WTC11 (cell line): ENCODE measurements at regions not wholly inside any gene's neighbourhood (a gene's known extent, or its start where the extent isn't known, plus 50 kb on each side); places are given as distances from the start of the nearest gene placed in this dataset.

Source experiments
- ATAC-seq: fragments of 200-7000 bp; cut with Tn5 transposase; 2 replicates; pipeline ENCODE4 v1.10.0; 2021; ENCODE audit warnings: mild to moderate bottlenecking, moderate library complexity
- CTCF ChIA-PET: fragments of 300-600 bp; sonication (Branson Sonifier 250); formaldehyde crosslinking; loops from one replicate; lab custom pipeline; 2021; ENCODE audit warnings: antibody characterized with exemption; lab: Charles Lee
- POLR2A ChIA-PET: fragments of 350-600 bp; sonication (Branson Sonifier 250); formaldehyde crosslinking; loops from one replicate; lab custom pipeline; 2021; ENCODE audit warnings: antibody characterized with exemption; lab: Charles Lee
- DNase-seq: peaks from one replicate; pipeline ENCODE4 v3.0.0; 2021; ENCODE audit warnings: low spot score
- H3K27ac Mint-ChIP-seq: 2 replicates; pipeline ENCODE4 v1.8.0; 2021; ENCODE audit warnings: mixed read lengths
- H3K27me3 Mint-ChIP-seq: 2 replicates; pipeline ENCODE4 v1.8.0; 2021; ENCODE audit warnings: low read depth, mild to moderate bottlenecking, moderate library complexity, mixed read lengths
- H3K36me3 Mint-ChIP-seq: 2 replicates; pipeline ENCODE4 v1.8.0; 2021; ENCODE audit warnings: mixed read lengths
- H3K4me1 Mint-ChIP-seq: 2 replicates; pipeline ENCODE4 v1.8.0; 2022; ENCODE audit warnings: mixed read lengths
- H3K4me3 Mint-ChIP-seq: 2 replicates; pipeline ENCODE4 v1.8.0; 2021; ENCODE audit warnings: mild to moderate bottlenecking, moderate library complexity, mixed read lengths
- H3K9me3 Mint-ChIP-seq: 2 replicates; pipeline ENCODE4 v1.8.0; 2021; ENCODE audit warnings: mixed read lengths
- CBFB ChIP-seq: sonication (generic); formaldehyde crosslinking; IDR thresholded peaks from 2 replicates; pipeline ENCODE4 v1.8.1; 2022; ENCODE audit warnings: mild to moderate bottlenecking, low read depth, missing genetic modification reagents
- EMX1 ChIP-seq: fragments of 250-450 bp; sonication (Bioruptor Pico); IDR thresholded peaks from 2 replicates; pipeline ENCODE4 v1.8.0; 2021; ENCODE audit warnings: mild to moderate bottlenecking
- ESRRA ChIP-seq: sonication (generic); formaldehyde crosslinking; IDR thresholded peaks from 2 replicates; pipeline ENCODE4 v1.8.1; 2022; ENCODE audit warnings: mild to moderate bottlenecking, missing genetic modification reagents, borderline replicate concordance
- GRHL2 ChIP-seq: fragments of 250-450 bp; sonication (Bioruptor Pico); IDR thresholded peaks from 2 replicates; pipeline ENCODE4 v1.8.0; 2022; ENCODE audit warnings: mild to moderate bottlenecking, moderate library complexity; ENCODE audit not compliant: insufficient replicate concordance, severe bottlenecking
- MYBL2 ChIP-seq: sonication (generic); formaldehyde crosslinking; IDR thresholded peaks from 2 replicates; pipeline ENCODE4 v1.8.1; 2023; ENCODE audit warnings: mild to moderate bottlenecking, moderate library complexity, missing genetic modification reagents
- NFYB ChIP-seq: sonication (generic); formaldehyde crosslinking; conservative IDR thresholded peaks from 2 replicates; pipeline ENCODE4 v1.8.0; 2022; ENCODE audit warnings: low read depth, missing genetic modification reagents
- OVOL2 ChIP-seq: fragments of 250-450 bp; sonication (Bioruptor Pico); IDR thresholded peaks from 2 replicates; pipeline ENCODE4 v1.9.0; 2021; ENCODE audit warnings: mild to moderate bottlenecking, borderline replicate concordance
- ZNF317 ChIP-seq: sonication (generic); formaldehyde crosslinking; IDR thresholded peaks from 2 replicates; pipeline ENCODE4 v1.8.1; 2023; ENCODE audit warnings: low read depth, mild to moderate bottlenecking, moderate library complexity, missing genetic modification reagents, borderline replicate concordance
- TF ChIP-seq, protein P1 (sequence below): sonication (generic); formaldehyde crosslinking; IDR thresholded peaks from 2 replicates; pipeline ENCODE4 v1.8.0; 2023; ENCODE audit warnings: missing genetic modification reagents
- TF ChIP-seq, protein P2 (sequence below): sonication (generic); formaldehyde crosslinking; IDR thresholded peaks from 2 replicates; pipeline ENCODE4 v1.8.1; 2023; ENCODE audit warnings: mild to moderate bottlenecking, missing genetic modification reagents
- TF ChIP-seq, protein P3 (sequence below): fragments of 250-450 bp; sonication (Bioruptor Pico); IDR thresholded peaks from 2 replicates; pipeline ENCODE4 v1.9.0; 2021; ENCODE audit warnings: mild to moderate bottlenecking
- TF ChIP-seq, protein P4 (sequence below): sonication (generic); formaldehyde crosslinking; IDR thresholded peaks from 2 replicates; pipeline ENCODE4 v1.8.0; 2023; ENCODE audit warnings: mild to moderate bottlenecking, missing genetic modification reagents
- TF ChIP-seq, protein P5 (sequence below): fragments of 250-450 bp; sonication (Bioruptor Pico); conservative IDR thresholded peaks from 2 replicates; pipeline ENCODE4 v1.9.0; 2021; ENCODE audit warnings: mild to moderate bottlenecking
- TF ChIP-seq, protein P6 (sequence below): sonication (generic); formaldehyde crosslinking; IDR thresholded peaks from 2 replicates; pipeline ENCODE4 v1.8.0; 2022; ENCODE audit warnings: mild to moderate bottlenecking, missing genetic modification reagents
- TF ChIP-seq, protein P7 (sequence below): sonication (generic); formaldehyde crosslinking; IDR thresholded peaks from 2 replicates; pipeline ENCODE4 v1.8.0; 2023; ENCODE audit warnings: missing genetic modification reagents, mild to moderate bottlenecking, borderline replicate concordance

DNA sequence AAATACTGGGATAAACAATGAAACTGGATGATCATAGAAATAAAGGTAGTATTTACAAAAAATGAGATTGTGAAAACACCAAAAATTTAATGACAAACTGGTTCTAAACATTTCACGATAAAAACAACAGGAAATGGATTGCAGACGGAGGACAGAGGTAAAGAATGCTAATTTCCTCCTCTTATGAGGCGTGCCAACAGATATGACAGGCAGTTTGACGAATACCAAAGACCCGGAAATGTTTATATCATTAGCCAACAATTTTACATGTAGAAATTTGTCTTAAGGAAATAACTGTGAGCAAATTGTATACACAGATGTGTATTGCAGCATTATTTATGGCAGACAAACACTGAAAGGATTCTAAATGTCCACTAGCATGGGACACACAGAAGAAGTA is 162.0 kb upstream of the MGMT start:
- CTCF ChIA-PET: interaction anchor here (0.6 kb wide), 1 partner anchor 74 kb away, joined by 3 read pairs; no protein-coding TSS in a partner anchor
- Mint-ChIP-seq H3K9me3 (peaks cover 13% of the 10 kb centered on the region), H3K4me3 (no peak overlapping the region), H3K4me1 (no peaks in the 10 kb centered on the region), H3K27ac (no peak overlapping the region), H3K27me3 (no peaks in the 10 kb centered on the region), H3K36me3 (peaks cover 4% of the 10 kb centered on the region; the same call in 1 of the 2 replicates)
- TF ChIP-seq, protein P1, sequence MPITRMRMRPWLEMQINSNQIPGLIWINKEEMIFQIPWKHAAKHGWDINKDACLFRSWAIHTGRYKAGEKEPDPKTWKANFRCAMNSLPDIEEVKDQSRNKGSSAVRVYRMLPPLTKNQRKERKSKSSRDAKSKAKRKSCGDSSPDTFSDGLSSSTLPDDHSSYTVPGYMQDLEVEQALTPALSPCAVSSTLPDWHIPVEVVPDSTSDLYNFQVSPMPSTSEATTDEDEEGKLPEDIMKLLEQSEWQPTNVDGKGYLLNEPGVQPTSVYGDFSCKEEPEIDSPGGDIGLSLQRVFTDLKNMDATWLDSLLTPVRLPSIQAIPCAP (CRISPR knock-in tag): no peak
- TF ChIP-seq OVOL2 (CRISPR knock-in tag) (no peak), ZNF317 (CRISPR knock-in tag) (no peak), ESRRA (CRISPR knock-in tag) (no peak), NFYB (CRISPR knock-in tag) (no peak)
- TF ChIP-seq, protein P2, sequence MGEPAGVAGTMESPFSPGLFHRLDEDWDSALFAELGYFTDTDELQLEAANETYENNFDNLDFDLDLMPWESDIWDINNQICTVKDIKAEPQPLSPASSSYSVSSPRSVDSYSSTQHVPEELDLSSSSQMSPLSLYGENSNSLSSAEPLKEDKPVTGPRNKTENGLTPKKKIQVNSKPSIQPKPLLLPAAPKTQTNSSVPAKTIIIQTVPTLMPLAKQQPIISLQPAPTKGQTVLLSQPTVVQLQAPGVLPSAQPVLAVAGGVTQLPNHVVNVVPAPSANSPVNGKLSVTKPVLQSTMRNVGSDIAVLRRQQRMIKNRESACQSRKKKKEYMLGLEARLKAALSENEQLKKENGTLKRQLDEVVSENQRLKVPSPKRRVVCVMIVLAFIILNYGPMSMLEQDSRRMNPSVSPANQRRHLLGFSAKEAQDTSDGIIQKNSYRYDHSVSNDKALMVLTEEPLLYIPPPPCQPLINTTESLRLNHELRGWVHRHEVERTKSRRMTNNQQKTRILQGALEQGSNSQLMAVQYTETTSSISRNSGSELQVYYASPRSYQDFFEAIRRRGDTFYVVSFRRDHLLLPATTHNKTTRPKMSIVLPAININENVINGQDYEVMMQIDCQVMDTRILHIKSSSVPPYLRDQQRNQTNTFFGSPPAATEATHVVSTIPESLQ (CRISPR knock-in tag): no peak
- TF ChIP-seq, protein P3, sequence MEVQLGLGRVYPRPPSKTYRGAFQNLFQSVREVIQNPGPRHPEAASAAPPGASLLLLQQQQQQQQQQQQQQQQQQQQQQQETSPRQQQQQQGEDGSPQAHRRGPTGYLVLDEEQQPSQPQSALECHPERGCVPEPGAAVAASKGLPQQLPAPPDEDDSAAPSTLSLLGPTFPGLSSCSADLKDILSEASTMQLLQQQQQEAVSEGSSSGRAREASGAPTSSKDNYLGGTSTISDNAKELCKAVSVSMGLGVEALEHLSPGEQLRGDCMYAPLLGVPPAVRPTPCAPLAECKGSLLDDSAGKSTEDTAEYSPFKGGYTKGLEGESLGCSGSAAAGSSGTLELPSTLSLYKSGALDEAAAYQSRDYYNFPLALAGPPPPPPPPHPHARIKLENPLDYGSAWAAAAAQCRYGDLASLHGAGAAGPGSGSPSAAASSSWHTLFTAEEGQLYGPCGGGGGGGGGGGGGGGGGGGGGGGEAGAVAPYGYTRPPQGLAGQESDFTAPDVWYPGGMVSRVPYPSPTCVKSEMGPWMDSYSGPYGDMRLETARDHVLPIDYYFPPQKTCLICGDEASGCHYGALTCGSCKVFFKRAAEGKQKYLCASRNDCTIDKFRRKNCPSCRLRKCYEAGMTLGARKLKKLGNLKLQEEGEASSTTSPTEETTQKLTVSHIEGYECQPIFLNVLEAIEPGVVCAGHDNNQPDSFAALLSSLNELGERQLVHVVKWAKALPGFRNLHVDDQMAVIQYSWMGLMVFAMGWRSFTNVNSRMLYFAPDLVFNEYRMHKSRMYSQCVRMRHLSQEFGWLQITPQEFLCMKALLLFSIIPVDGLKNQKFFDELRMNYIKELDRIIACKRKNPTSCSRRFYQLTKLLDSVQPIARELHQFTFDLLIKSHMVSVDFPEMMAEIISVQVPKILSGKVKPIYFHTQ (CRISPR knock-in tag): no peak
- TF ChIP-seq, protein P4, sequence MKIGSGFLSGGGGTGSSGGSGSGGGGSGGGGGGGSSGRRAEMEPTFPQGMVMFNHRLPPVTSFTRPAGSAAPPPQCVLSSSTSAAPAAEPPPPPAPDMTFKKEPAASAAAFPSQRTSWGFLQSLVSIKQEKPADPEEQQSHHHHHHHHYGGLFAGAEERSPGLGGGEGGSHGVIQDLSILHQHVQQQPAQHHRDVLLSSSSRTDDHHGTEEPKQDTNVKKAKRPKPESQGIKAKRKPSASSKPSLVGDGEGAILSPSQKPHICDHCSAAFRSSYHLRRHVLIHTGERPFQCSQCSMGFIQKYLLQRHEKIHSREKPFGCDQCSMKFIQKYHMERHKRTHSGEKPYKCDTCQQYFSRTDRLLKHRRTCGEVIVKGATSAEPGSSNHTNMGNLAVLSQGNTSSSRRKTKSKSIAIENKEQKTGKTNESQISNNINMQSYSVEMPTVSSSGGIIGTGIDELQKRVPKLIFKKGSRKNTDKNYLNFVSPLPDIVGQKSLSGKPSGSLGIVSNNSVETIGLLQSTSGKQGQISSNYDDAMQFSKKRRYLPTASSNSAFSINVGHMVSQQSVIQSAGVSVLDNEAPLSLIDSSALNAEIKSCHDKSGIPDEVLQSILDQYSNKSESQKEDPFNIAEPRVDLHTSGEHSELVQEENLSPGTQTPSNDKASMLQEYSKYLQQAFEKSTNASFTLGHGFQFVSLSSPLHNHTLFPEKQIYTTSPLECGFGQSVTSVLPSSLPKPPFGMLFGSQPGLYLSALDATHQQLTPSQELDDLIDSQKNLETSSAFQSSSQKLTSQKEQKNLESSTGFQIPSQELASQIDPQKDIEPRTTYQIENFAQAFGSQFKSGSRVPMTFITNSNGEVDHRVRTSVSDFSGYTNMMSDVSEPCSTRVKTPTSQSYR (CRISPR knock-in tag): no peak
- TF ChIP-seq, protein P5, sequence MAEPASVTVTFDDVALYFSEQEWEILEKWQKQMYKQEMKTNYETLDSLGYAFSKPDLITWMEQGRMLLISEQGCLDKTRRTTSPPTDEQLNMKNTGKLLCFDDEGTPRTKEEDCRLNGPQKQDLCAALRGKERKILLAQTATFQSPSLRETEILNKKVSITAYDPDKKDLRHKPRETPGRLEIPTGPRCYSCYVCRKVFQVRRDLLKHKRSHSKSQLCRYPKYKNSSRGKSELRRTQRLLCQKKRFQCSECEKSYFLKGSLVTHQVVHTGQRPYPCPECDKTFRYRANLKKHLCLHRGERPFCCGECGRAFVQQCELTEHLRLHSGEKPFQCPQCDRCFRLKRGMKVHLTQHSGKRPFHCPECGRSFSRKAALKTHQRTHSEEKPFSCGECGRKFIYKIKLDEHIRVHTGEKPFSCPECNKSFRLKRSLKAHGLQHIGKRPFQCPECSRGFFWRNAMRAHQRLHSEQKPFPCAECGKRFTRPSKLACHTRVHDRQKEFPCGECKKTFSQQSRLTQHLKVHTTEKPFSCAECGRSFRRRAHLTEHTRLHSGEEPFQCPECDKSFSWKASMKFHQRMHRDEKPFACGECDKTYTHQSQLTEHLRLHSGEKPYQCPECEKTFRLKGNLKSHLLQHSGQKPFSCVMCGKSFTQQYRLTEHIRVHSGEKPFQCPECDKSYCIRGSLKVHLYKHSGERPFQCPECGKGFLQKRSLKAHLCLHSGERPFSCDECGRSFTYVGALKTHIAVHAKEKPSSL (CRISPR knock-in tag): no peak
- DNase-seq: no peak
- POLR2A ChIA-PET: interaction anchor here (0.7 kb wide), 1 partner anchor 25 kb away, joined by 4 read pairs; no protein-coding TSS in a partner anchor
- no peak for ATAC-seq

DNA sequence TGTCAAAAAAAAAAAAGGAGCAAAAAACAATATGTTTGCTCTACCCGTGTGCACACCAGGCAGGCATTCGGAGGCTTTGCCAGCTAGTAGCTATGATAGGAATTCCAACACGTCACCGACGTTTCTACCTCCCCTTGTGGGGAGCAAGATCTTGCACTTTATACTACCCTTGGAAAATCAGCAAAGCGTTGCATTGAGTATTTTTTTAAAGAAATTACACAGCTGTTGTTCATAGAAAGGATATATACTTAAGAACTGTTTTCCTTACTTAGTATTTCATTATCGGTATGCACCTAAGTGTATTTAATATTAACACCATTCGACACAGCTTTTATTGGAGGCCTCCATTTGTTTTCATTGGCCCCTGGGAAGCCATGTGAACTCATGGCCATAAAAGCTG is 159.9 kb upstream of the MGMT start:
- POLR2A ChIA-PET: no interaction called here
- Mint-ChIP-seq H3K27me3 (no peaks in the 10 kb centered on the region), H3K36me3 (peaks cover 2% of the 10 kb centered on the region; the same call in 1 of the 2 replicates), H3K9me3 (peaks cover 3% of the 10 kb centered on the region), H3K4me3 (no peak overlapping the region), H3K27ac (no peak overlapping the region), H3K4me1 (no peaks in the 10 kb centered on the region)
- ATAC-seq: no peak
- CTCF ChIA-PET: interaction anchor here (0.7 to 0.9 kb wide), 3 partner anchors 273 to 582 kb away, joined by 3 read pairs; no protein-coding TSS in a partner anchor
- no peak for DNase-seq
- no peak for TF ChIP-seq EMX1 (CRISPR knock-in tag)
- TF ChIP-seq, protein P6, sequence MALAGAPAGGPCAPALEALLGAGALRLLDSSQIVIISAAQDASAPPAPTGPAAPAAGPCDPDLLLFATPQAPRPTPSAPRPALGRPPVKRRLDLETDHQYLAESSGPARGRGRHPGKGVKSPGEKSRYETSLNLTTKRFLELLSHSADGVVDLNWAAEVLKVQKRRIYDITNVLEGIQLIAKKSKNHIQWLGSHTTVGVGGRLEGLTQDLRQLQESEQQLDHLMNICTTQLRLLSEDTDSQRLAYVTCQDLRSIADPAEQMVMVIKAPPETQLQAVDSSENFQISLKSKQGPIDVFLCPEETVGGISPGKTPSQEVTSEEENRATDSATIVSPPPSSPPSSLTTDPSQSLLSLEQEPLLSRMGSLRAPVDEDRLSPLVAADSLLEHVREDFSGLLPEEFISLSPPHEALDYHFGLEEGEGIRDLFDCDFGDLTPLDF (CRISPR knock-in tag): no peak
- TF ChIP-seq MYBL2 (CRISPR knock-in tag): no peak
- no peak for TF ChIP-seq NFYB (CRISPR knock-in tag)
- TF ChIP-seq, protein P7, sequence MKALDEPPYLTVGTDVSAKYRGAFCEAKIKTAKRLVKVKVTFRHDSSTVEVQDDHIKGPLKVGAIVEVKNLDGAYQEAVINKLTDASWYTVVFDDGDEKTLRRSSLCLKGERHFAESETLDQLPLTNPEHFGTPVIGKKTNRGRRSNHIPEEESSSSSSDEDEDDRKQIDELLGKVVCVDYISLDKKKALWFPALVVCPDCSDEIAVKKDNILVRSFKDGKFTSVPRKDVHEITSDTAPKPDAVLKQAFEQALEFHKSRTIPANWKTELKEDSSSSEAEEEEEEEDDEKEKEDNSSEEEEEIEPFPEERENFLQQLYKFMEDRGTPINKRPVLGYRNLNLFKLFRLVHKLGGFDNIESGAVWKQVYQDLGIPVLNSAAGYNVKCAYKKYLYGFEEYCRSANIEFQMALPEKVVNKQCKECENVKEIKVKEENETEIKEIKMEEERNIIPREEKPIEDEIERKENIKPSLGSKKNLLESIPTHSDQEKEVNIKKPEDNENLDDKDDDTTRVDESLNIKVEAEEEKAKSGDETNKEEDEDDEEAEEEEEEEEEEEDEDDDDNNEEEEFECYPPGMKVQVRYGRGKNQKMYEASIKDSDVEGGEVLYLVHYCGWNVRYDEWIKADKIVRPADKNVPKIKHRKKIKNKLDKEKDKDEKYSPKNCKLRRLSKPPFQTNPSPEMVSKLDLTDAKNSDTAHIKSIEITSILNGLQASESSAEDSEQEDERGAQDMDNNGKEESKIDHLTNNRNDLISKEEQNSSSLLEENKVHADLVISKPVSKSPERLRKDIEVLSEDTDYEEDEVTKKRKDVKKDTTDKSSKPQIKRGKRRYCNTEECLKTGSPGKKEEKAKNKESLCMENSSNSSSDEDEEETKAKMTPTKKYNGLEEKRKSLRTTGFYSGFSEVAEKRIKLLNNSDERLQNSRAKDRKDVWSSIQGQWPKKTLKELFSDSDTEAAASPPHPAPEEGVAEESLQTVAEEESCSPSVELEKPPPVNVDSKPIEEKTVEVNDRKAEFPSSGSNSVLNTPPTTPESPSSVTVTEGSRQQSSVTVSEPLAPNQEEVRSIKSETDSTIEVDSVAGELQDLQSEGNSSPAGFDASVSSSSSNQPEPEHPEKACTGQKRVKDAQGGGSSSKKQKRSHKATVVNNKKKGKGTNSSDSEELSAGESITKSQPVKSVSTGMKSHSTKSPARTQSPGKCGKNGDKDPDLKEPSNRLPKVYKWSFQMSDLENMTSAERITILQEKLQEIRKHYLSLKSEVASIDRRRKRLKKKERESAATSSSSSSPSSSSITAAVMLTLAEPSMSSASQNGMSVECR (CRISPR knock-in tag): no peak
- no peak for TF ChIP-seq GRHL2 (CRISPR knock-in tag)
- no peak for TF ChIP-seq CBFB (CRISPR knock-in tag)
